Activated naive CD8-positive, alpha-beta T cell treated with anti-CD3 and anti-CD28 coated beads, Interleukin-2, amount 50 U/mL, for 24 hours (primary cell): ENCODE measurements at regions not wholly inside any gene's neighbourhood (a gene's known extent, or its start where the extent isn't known, plus 50 kb on each side); places are given as distances from the start of the nearest gene placed in this dataset.
"Not testable (repeated sequence)": the region's sequence is repeated elsewhere in the genome, so short reads cannot be mapped to it uniquely, and the experiment has no call there.

Source experiments
- ATAC-seq: fragments of 150-1000 bp; cut with Tn5 transposase; one replicate; pipeline ENCODE4 v1.10.0; 2021
- DNase-seq: peaks from one replicate; pipeline ENCODE4 v3.0.0; 2021
- H3K27ac Mint-ChIP-seq: one replicate; pipeline ENCODE4 v1.8.0; 2021; ENCODE audit warnings: mild to moderate bottlenecking, mixed read lengths
- H3K27me3 Mint-ChIP-seq: one replicate; pipeline ENCODE4 v1.8.0; 2021; ENCODE audit warnings: mixed read lengths
- H3K36me3 Mint-ChIP-seq: one replicate; pipeline ENCODE4 v1.8.0; 2021; ENCODE audit warnings: low read depth, mixed read lengths
- H3K4me1 Mint-ChIP-seq: one replicate; pipeline ENCODE4 v1.8.0; 2021; ENCODE audit warnings: mixed read lengths
- H3K4me3 Mint-ChIP-seq: one replicate; pipeline ENCODE4 v1.8.0; 2021; ENCODE audit warnings: mild to moderate bottlenecking, moderate library complexity, mixed read lengths
- H3K9me3 Mint-ChIP-seq: one replicate; pipeline ENCODE4 v1.8.0; 2021; ENCODE audit warnings: mixed read lengths

- no peak overlapping the region for H3K4me3 Mint-ChIP-seq
- no peaks in the 10 kb centered on the region for H3K27me3 Mint-ChIP-seq
- H3K36me3 Mint-ChIP-seq = no peaks in the 10 kb centered on the region
- no peak overlapping the region for H3K27ac Mint-ChIP-seq
- DNase-seq = no peak
- H3K4me1 Mint-ChIP-seq = peaks cover 18% of the 10 kb centered on the region
- no peak for ATAC-seq
- peaks cover 7% of the 10 kb centered on the region for H3K9me3 Mint-ChIP-seq
These were observed 69.1 kb upstream of the MRPS6 start for GRCh38 chr21:34004013-34004938.

- H3K27ac Mint-ChIP-seq = no peak overlapping the region
- peaks cover 4% of the 10 kb centered on the region for H3K9me3 Mint-ChIP-seq
- H3K4me3 Mint-ChIP-seq = no peak overlapping the region
- ATAC-seq (no peak), DNase-seq (no peak)
- no peaks in the 10 kb centered on the region for H3K27me3 Mint-ChIP-seq
- peaks cover 17% of the 10 kb centered on the region for H3K4me1 Mint-ChIP-seq
- no peaks in the 10 kb centered on the region for H3K36me3 Mint-ChIP-seq
These were observed 70.0 kb upstream of the MRPS6 start for GRCh38 chr21:34003428-34003827.

DNA sequence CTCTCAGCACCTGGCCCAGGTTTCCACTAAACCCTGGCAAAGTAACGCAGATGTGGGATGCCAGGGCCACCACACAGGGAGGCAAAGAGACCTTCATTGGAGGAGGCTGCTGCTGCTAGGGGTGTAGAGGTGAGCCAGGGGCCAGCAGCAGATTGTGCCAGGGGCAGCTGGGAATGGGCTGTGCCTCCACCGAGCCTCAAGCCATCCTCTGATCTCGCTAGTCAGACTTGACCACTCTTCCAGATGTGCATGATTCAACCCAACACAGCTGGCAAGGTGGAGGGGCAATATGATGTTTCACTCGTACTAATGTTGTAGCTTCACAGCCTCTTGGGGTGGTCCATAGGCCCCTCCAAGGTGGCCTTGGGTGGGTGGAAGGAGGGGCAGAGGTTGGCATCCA, 73.0 kb upstream of the MRPS6 start:
- Mint-ChIP-seq H3K36me3 (no peaks in the 10 kb centered on the region), H3K9me3 (peaks cover 10% of the 10 kb centered on the region), H3K4me3 (no peak overlapping the region), H3K4me1 (peaks cover 24% of the 10 kb centered on the region), H3K27me3 (no peaks in the 10 kb centered on the region), H3K27ac (no peak overlapping the region)
- no peak for DNase-seq
- ATAC-seq = no peak

DNA sequence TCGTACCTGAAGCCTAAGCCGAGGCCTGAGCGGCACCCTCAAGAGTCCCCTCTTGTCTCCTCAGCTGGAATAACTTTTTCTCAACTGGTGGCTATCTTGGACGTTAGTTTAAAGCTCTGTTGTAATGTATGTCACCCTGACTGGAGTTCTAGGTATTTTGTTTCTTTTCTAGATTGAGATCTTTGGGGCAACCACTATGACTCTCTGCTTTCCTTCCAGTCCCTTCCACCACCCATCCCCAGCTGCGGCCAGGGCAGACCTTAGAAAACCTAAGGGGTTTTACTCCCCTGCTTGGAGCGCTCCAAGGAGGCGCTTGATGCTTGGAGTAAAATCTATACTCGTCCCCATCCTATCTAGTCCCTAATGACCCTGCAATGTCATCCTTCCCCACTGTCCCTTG, 74.6 kb upstream of the MRPS6 start:
- Mint-ChIP-seq H3K9me3 (peaks cover 10% of the 10 kb centered on the region), H3K27ac (no peak overlapping the region), H3K27me3 (no peaks in the 10 kb centered on the region), H3K4me3 (no peak overlapping the region), H3K4me1 (peaks cover 27% of the 10 kb centered on the region), H3K36me3 (no peaks in the 10 kb centered on the region)
- DNase-seq (no peak), ATAC-seq (no peak)

DNA sequence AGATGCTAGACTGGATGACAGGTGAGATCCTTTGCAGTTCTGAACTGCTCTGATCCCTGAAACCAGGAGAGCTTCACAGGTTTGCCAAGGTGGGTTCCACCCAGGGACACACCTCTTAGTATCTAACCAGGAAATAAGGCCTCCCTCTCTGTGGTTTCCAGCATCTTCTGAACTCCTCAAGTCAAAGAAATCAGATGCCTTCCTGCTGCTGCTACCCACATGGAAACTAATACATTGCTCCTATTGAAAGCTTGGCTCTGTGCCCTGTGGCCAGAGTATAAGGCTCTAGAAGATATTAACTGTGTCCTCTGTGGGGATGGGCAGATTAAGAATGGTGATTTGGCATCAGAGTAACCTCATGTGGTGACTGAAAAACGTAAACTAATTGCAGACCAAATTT, 75.0 kb upstream of the MRPS6 start:
- Mint-ChIP-seq H3K27me3 (no peaks in the 10 kb centered on the region), H3K36me3 (no peaks in the 10 kb centered on the region), H3K4me1 (peaks cover 31% of the 10 kb centered on the region), H3K9me3 (peaks cover 10% of the 10 kb centered on the region), H3K4me3 (no peak overlapping the region), H3K27ac (no peak overlapping the region)
- no peak for DNase-seq
- ATAC-seq = no peak

GRCh38 chr21:33997436-33997835, 75.9 kb upstream of the MRPS6 start:
- Mint-ChIP-seq H3K9me3 (peaks cover 14% of the 10 kb centered on the region), H3K4me3 (no peak overlapping the region), H3K36me3 (no peaks in the 10 kb centered on the region), H3K27ac (no peak overlapping the region), H3K27me3 (no peaks in the 10 kb centered on the region), H3K4me1 (peaks cover 32% of the 10 kb centered on the region)
- ATAC-seq = no peak
- no peak for DNase-seq

DNA sequence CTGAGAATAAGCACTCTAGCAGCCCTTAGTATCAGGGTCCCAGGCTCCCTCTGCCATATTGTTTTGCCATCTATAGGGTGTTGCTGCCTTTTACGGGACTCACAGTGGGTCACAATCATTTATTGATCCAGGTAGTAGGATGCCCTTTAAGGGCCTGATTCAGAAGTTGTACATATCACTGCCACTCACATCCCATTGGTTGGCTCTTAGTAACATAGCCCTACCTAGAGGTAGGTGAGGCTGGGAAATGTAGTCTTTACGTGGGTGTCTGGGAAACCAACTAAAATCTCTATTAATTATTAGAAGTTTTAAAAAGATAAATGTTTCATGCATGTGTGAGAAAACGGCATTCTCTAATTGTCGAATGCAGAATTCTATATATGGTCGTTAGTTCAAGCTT, 78.8 kb upstream of the ATP5PO start:
- H3K36me3 Mint-ChIP-seq = no peaks in the 10 kb centered on the region
- H3K4me3 Mint-ChIP-seq = no peak overlapping the region
- H3K27me3 Mint-ChIP-seq = no peaks in the 10 kb centered on the region
- DNase-seq (no peak), ATAC-seq (no peak)
- H3K4me1 Mint-ChIP-seq = peaks cover 26% of the 10 kb centered on the region
- no peak overlapping the region for H3K27ac Mint-ChIP-seq
- H3K9me3 Mint-ChIP-seq = peaks cover 28% of the 10 kb centered on the region

GRCh38 chr21:33993286-33994231, 78.0 kb upstream of the ATP5PO start:
- H3K27me3 Mint-ChIP-seq = no peaks in the 10 kb centered on the region
- H3K27ac Mint-ChIP-seq = peak overlapping the region; percentile 34
- no peaks in the 10 kb centered on the region for H3K36me3 Mint-ChIP-seq
- no peak overlapping the region for H3K4me3 Mint-ChIP-seq
- H3K9me3 Mint-ChIP-seq = peaks cover 28% of the 10 kb centered on the region
- ATAC-seq (no peak), DNase-seq (no peak)
- H3K4me1 Mint-ChIP-seq = peaks cover 20% of the 10 kb centered on the region

DNA sequence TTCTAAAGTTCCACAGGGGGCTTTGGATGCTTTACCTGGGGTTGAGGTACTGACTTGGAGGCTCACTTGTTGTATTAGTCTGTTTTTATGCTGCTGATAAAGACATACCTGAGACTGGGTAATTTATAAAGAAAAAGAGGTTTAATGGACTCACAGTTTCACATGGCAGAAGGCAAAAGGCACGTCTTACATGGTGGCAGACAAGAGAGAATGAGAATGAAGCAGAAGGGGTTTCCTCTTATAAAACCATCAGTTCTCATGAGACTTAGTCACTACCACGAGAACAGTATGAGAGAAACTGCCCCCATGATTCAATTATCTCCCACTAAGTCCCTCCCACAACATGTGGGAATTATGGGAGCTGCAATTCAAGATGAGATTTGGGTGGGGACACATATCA, 76.8 kb upstream of the ATP5PO start:
- not testable (repeated sequence) for ATAC-seq, H3K4me3 Mint-ChIP-seq, DNase-seq, H3K27ac Mint-ChIP-seq, H3K27me3 Mint-ChIP-seq, H3K36me3 Mint-ChIP-seq
- H3K9me3 Mint-ChIP-seq = peaks cover 28% of the 10 kb centered on the region
- H3K4me1 Mint-ChIP-seq = peaks cover 14% of the 10 kb centered on the region

- peaks cover 18% of the 10 kb centered on the region for H3K9me3 Mint-ChIP-seq
- ATAC-seq = no peak
- peaks cover 13% of the 10 kb centered on the region for H3K4me1 Mint-ChIP-seq
- no peak for DNase-seq
- no peaks in the 10 kb centered on the region for H3K36me3 Mint-ChIP-seq
- no peak overlapping the region for H3K4me3 Mint-ChIP-seq
- no peaks in the 10 kb centered on the region for H3K27me3 Mint-ChIP-seq
- H3K27ac Mint-ChIP-seq = no peak overlapping the region
These were observed 75.5 kb upstream of the ATP5PO start for GRCh38 chr21:33991133-33991532.

DNA sequence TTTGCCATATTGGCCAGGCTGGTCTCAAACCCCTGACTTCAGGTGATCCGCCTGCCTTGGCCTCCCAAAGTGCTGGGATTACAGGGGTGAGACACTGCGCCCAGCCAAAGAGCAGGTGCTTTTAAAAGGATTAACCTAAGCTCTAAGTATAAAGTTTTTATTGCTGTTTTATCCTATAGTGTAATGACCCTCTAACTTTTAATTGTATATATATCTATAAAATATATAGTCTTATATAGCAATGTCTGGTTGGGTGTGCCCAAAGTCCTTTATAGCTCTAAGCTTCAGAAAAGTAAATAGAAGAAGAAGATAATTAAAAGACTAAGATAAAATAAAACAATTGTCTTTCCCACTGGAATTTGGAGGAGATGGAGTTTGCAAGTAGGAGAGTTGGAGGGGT, 73.8 kb upstream of the ATP5PO start:
- H3K4me3 Mint-ChIP-seq = no peak overlapping the region
- peaks cover 27% of the 10 kb centered on the region for H3K4me1 Mint-ChIP-seq
- DNase-seq = no peak
- H3K27me3 Mint-ChIP-seq = peaks cover 2% of the 10 kb centered on the region
- H3K27ac Mint-ChIP-seq = no peak overlapping the region
- peaks cover 24% of the 10 kb centered on the region for H3K9me3 Mint-ChIP-seq
- ATAC-seq = no peak
- peaks cover 4% of the 10 kb centered on the region for H3K36me3 Mint-ChIP-seq

DNA sequence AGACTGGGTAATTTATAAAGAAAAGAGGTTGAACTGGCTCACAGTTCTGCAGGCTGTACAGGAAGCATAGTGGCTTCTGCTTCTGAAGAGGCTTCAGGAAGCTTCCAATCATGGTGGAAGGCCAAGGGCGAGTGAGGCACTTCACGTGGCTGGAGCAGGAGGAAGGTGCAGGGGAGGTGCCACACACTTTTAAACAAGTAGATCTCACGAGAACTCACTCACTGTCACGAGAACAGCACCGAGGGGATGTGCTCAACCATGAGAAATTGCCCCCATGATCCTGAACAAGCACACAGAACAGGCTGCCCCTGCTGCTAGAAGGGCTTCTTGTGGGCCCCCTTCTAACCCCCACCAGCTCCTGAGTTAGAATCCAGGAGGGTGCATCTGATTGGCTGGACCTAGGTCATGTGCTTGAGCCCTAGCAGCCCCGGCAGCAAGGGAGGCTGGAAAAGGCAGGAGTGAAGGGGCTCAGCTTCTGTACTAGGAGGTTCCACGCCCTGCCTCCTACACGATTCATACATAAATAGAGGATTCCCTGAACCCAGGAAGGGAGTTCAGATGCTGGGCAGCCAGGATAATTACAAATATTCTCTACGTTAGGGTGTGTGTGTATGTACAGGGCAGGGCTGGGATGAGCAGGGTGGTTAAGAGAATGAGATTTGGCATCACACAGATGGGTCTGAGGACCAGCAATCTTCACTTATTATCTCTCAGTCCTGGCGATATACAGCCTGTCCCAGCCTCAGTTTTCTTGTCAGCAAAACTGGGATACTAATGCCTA, 72.8 kb upstream of the ATP5PO start:
- Mint-ChIP-seq H3K4me3 (no peak overlapping the region), H3K9me3 (peaks cover 24% of the 10 kb centered on the region)

GRCh38 chr21:33987461-33987860, 71.9 kb upstream of the ATP5PO start:
- H3K4me1 Mint-ChIP-seq = peaks cover 29% of the 10 kb centered on the region
- H3K36me3 Mint-ChIP-seq = peaks cover 4% of the 10 kb centered on the region
- ATAC-seq = no peak
- H3K27ac Mint-ChIP-seq = no peak overlapping the region
- peaks cover 19% of the 10 kb centered on the region for H3K9me3 Mint-ChIP-seq
- peaks cover 2% of the 10 kb centered on the region for H3K27me3 Mint-ChIP-seq
- no peak overlapping the region for H3K4me3 Mint-ChIP-seq
- no peak for DNase-seq

More for the DNA sequence above, 72.8 kb upstream of the ATP5PO start:
- H3K36me3 Mint-ChIP-seq = peaks cover 4% of the 10 kb centered on the region
- H3K27me3 Mint-ChIP-seq = peaks cover 2% of the 10 kb centered on the region
- H3K4me1 Mint-ChIP-seq = peaks cover 29% of the 10 kb centered on the region
- no peak overlapping the region for H3K27ac Mint-ChIP-seq
- ATAC-seq (no peak), DNase-seq (no peak)
